ENCODE measurements at regions not wholly inside any gene's neighbourhood (a gene's known extent, or its start where the extent isn't known, plus 50 kb on each side); places are given as distances from the start of the nearest gene placed in this dataset.
"Not testable (repeated sequence)": the region's sequence is repeated elsewhere in the genome, so short reads cannot be mapped to it uniquely, and the experiment has no call there.

DNA sequence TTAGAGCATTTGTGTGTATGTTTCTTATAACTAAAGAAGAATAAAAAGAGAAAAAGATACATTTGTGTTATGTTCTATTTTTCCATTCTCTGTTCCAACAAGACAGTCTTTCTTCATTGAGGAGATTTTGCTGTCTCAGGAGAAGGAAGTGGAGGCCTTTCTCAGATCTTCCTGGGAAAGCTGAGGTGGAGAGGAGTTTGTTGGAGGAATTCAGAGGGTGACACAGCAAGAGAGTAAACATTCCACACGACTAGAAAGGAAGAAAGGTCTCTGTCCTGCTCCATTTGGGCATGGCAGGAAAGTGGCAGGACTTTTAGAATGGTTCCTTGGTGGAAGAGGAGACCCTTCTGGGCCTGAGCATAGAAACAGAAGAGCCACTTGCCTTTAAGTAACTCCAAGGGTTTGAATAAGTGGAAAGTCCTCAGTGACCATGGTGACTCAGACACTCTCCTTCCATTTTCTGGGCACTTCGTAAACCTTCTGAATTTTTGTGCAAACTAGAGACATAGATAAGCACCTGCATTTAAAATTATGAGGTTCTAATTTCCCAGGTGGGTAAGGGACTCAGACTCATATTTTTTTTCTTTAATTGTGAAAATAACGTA, 52.3 kb upstream of the COL5A2 start:
- DNase-seq: no peak

DNA sequence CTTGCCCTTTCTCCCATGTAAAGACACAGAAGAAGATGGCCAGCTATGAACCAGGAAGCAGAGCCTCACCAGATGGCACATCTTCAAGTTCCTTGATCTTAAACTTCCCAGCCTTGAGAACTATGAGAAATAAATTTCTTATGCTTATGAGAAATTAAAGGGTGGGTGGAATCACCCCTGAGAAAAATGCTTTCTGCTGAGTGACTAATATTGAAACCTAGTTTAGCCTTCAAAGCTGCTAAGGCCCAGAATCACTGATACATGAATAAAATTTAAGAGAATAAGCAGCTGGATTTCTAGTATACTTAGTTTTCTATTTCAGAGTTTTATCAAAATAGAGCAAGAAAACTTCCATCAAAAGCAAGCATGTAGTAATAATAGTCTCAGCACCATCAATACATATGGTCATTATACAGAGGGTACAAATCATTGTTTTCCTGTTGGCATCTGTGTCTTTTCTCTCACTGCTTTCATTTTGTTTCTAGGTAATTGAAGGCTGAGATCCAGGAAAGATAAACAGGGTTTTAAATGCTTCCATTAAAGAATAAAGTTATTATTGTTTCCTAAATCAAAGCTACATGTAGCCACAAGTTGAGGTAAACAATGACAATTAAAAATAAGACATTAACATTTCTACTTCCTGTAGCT, 53.3 kb upstream of the COL5A2 start:
- no peak for DNase-seq

DNA sequence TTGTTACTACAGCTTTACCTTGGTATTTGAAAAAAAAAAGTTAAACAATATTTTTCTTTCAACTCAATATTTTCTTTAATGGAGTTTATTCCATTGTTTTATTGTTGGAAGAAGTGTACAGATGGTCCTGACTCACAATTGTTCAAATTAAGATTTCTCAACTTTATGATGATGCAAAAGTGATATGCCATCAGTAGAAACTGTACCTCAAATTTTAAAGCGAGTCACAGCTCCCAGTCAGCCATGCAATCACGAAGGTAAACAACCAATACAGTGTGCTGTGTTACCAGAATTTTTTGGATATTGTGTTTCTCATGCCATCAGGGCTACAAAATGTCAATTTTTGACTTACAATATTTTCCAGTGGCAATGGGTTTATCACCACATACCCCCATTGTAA, 54.0 kb upstream of the COL5A2 start:
- DNase-seq: no peak

DNA sequence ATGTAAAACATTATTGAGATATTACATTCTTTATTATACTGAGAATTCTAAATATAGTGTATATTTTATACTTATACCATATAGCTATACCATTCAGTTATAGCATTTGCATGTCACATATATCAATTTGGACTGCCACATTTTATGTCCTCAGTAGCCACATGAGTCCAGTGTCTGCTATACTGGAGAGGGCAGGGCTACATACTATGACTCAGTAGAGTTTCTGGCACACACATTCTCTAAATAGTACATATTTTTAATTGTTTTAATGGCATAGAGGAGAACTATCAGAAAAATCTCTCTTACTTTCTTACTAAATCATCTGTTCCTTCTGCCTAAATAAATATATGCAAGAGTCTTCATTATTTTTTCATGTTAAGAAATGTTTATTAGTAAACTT, 55.4 kb upstream of the COL5A2 start:
- no peak for DNase-seq

DNA sequence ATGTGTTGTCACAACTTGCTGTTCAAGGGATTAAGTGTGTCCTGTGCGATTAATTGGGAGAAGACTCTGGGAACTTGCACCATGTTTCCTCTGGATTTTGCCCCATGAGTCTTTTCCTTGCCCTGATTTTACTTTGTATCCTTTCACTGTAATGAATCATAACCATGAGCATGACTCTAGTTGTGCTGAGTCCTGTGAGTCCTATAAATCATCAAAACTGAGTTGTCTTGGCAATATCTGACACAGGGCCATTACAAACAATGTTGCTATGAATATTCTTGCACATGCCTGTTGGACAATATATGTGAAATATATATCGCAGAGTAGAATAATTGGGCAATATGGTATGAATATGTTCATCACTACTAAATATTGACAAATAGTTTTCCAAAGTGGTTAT, 56.5 kb upstream of the COL5A2 start:
- no peak for DNase-seq

DNA sequence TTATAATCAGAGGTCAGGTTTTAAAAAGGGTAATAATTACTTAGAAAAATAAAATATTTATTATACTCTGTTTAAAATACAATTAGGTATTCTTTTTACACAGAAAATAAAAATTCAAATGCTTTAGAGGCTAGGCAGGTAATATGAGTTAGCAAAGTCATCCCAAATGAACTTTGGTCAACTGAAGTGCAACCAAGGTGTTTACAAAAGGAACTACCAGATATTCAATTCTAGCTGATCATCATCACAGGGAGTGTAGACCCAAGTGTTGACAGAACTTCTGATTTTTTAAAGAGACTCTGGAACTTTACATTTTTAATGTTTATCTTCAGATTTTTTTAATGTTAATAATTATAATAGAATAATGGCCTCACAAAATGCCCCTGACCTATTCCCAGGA, 59.3 kb upstream of the COL5A2 start:
- DNase-seq: no peak

DNA sequence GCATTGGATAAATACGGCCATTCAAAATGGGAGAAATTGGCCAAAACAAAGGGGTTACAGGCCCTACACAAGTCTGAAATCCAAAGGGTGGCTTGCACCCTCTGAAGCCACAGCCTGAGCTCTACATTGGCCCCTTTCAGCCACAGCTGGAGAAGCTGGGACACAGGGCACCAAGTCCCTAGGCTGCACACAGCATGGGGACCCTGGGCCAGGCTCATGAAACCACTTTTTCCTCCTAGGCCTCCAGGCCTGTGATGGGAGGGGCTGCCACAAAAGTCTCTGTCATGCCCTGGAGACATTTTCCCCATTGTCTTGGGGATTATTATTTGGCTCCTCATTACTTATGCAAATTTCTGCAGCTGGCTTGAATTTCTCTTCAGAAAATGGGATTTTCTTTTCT, 64.3 kb upstream of the COL5A2 start:
- not testable (repeated sequence) for DNase-seq

DNA sequence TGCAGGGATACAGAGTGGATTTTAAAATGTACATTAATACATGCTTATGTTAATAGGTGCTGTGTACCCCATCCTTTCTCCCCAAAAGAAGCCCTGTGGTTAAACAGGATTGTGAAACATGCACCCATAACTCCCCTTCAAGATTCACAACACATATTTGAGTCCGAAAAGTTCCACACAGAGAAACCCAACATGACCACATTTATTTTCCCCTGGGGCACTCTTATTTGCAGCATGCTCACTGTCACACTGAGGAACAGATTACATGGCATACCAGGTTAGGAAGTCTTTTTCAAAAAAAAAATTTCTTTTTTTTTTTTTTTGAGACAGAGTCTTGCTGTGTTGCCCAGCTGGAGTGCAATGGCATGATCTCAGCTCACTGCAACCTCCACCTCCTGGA, 67.7 kb upstream of the COL5A2 start:
- no peak for DNase-seq

DNA sequence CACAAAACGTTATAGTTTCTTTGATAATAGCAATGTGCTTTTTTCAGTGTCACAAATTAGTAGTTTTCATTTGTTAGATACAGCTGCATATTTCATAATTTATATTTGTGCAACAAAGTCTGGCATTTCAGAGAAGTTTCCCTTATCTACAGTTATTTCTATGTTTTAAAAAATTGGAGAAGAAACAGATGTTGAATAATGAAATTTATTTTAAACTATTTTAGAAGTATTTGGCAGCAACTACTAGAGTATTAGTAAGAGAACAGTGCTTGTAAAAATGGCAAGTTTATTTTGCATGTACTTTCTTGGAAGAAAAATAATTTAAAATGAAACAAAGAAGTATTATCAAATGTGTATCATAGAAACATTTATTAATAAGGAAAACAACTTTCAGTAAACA, 68.6 kb upstream of the COL5A2 start:
- no peak for DNase-seq

DNA sequence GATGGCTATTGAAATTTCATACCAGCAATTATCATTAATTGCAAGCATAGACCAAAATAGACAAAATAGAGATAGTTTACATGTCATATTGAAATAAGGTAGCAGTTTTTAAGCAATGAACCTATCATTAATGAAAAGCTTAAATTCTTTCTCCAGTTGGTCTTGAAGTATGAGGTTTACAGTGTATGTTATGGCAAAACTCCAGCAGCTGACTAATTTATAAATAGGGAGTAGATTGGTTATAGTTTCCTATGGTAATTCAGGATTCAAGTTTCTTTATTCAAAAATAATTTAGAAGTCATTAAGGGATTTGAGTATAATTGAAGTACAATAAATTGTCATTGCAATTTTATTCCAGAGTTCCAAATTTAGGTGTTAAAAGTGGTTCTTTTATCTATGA, 69.6 kb upstream of the COL5A2 start:
- DNase-seq: no peak

DNA sequence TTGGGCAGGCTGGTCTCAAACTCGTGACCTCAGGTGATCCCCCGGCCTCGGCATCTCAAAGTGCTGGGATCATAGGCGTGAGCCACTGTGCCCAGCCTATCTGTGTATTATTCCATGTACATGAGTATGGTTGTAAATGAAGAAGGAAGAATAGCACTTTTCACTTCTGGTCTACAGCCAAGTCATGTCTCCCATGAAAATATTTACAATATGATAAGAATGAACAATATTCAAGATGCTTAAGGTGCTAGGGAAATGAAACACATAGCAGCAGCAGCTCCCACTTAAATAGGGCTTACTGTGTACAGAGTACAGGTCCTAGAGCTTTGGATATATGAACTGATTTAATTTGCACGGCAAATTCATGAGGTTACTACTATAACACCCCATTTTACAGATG, 70.3 kb upstream of the COL5A2 start:
- DNase-seq: no peak

DNA sequence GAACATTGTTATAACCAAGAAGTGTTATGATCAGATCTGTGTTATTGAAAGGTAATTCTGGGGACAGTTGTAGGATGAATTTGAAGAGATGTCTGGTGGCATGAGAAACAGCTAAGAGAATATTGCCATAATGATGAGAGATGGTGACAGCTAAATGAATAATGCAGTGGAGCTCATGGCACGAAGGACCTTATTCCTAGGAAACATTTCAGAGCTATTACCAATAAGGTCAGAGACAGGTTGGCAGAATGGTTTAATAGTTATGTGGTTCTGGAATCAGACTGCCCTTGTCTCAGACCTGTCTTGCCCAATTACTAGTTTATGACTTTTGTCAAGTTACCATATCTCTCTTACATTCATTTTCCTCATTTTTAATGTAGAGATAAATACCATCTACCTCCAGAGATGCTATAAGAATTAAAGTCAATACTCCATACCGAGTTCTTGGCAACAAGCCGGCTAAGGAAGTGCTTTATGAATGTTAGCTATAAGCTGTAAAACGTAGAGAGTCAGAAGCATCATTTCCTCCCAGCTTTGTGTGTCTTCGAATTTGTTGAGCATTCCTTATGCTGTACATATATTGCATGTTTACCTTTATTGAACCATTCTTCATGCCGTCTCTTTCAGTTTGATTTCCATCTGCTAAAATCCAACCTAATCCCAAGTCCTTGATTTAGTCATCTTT, 73.6 kb upstream of the COL5A2 start:
- DNase-seq: no peak

DNA sequence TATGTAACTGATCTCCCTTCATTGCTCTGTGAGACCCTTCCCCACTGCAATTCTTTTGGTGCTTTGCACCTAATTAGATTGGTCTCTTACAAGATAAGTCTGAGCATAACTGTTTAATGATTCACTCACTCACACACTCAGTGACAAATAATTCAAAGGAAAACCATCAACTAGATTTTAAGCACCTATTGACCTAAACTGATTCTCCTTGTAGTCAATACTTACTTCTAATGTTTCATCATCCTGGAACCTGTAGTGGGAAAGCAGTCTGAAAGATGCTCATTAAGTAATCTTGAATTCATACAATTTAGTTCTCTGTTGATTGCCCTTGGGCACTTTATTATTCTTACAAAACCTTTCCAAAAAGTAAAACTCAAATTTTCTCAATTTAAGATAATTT, 74.3 kb upstream of the COL5A2 start:
- DNase-seq: no peak

DNA sequence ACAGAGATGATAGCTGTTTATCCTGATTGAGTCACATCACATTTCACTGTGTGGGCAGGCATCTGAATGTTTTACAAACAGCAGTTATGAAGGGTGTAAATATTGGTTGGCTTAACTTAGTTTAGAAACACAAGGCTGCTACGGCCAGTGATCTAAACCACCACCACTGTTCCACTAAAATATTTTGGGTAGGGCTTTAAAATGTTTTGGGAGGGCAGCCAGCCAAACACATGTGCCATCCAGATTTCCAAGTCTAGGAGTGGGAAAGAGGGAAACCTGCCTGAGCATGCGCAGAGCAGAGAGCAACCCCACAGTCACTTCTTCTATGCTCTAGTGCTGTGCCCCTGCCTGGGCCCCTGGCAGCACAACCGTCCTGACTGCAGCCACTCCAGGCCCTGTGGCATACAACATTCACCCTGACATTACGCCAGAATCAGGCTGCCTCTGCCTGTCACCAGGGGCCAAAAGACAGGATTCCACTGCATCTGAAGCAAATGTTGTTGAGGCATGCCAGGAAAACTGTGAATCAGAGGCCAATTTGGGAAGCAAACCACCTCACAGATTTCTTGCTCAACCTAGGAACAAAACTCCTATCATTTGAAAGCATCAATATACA, 74.8 kb upstream of the COL5A2 start:
- no peak for DNase-seq

DNA sequence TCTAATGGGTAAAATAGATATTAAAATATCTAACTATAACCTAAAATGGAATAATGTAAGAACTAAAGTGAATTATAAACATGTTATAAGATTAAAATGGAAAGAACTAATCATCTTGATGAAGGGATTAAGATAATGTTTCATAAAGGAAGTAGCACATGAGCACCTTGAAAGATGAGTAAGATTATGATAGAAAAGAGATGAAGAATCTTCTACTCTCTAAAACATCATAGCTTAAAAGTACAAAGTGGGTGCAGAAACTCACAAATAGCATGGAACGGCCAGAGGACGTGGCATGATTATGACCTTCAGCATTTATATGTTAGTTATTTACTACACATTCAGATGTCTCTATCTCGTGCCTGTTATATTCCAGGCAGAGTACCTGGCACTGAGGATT, 76.2 kb upstream of the COL5A2 start:
- no peak for DNase-seq

DNA sequence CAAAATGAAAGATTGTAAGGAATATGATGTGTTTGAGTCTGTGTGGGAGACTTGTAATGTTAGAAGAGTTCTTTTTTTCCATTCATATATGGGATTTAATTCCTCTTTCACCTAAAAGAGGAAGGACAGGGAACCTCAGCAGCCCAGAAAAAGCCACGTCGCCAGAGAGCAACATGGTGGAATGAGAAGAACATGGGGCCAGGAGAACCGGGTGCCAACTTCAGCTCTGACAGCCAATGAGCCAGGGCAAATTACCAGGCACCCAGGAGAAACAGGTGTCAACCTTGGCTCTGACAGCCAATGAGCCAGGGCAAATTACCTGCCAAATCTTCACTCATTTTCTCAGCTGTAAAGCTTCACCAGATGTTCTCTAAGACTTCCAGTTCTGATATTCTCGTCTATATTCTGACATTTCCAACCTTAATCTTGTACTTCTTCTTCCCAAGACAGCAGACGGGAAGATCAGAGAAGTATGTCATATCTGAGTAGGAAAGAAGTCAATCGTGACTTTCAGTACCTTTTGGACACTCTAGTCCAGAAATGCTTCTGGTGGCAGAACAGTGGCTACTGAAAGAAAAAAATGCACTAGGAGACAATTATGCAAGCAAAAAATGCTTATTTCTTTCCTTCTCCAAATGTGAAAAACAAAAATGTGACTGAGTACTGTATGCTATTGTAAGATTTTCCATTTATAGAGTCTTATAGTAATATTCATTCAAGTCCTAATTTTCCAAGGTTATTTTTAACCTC, 79.2 kb upstream of the COL5A2 start:
- no peak for DNase-seq

DNA sequence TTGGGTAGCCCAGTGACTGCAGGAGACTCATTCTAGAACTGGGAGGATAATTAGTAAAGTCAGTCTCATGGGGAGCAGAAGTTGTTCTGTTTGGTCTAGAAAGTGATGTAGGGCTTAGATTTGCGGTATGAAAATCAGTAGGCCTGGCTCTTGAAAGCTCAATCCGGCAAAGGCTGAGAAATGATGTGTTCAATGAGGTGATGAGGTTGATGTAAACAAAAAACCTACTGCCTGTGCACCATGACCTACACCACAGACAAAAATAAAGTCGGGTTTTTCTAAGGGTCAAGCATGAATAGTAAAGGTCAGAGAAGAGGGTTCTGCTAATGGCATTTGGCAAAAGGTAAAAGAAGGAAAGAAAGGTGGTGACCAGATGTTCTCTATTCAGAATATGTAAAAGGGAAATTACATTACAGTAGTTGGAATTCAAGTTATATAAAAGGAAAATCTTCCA, 80.8 kb upstream of the COL5A2 start:
- no peak for DNase-seq

DNA sequence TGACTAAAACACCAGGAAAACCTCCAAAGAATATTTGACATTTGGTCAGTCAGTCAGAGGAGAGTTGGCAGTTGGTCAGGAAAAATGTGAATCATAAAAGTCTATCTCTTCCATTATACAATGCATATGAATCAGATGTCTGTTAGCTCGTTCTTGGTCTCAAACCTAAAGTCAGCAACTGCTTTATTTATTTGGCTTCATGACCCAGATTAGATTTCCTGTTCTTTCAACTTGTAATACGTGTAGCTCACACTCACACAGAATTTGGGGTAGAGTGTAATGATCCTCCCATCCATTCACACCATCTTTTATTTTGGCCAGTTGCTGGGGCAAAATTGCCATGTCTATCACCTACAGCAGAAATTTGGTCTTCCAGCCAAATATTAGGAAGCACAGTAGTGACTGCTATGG, 81.9 kb upstream of the COL5A2 start:
- DNase-seq: no peak

DNA sequence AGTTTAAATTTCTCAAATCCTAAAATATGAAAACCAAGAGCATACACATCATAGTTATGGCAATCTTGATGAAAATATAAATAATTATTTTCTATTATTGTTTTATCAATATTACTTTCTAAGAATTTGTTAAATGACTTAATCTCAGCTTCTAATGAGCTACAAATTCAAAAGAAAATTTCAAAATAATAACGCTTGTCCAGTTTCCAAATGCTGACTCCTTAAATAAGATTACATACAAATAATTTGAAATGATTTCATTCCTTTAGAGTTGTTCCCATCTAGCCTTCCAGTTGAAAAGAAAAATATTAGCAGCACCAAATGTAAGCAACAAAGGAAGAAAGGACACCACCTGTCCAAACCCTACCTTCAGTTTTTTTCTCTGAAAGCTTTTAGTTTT, 82.4 kb upstream of the COL5A2 start:
- no peak for DNase-seq

DNA sequence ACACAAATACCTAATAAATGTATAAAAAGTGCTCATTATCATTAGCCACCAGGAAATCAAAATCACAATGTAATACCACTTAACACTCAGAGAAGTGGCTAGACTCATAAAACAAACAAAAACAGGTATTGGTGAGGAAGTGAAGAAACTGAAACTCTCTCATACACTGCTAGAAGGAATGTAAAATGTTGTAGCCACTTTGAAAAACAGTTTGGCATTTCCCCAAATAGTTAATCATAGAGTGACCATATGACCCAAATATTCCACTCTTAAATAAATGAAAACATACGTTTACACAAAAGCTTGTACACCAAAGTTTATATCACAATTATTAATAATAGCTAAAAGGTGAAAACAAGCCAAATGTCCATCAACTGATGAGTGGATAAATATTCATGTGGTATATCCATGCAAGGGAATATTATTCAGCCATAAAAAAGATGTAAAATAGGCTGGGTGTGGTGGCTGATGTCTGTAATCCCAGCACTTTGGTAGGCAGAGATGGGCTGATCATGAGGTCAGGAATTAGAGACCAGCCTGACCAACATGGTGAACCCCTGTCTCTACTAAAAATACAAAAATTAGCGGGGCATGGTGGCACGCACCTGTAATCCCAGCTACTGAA, 86.2 kb upstream of the COL5A2 start:
- DNase-seq: no peak

DNA sequence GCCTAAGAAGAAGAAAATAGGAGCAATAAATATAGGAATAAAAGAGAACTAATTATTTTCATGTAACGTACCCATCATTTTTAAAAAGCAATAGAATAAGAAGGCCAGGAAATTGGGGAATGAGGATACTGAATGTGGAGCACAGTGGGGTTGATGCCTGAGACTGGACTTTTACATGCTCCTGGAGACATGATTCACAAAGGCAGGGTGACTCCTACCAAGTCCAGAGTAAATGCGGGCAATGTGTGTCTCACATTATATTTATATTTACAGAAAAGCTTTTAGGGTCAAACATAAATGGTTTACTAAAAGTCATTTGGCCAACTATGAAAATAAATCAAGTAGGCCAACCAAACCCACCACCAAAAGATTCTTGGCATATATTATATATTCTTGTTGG, 87.9 kb upstream of the COL5A2 start:
- no peak for DNase-seq

DNA sequence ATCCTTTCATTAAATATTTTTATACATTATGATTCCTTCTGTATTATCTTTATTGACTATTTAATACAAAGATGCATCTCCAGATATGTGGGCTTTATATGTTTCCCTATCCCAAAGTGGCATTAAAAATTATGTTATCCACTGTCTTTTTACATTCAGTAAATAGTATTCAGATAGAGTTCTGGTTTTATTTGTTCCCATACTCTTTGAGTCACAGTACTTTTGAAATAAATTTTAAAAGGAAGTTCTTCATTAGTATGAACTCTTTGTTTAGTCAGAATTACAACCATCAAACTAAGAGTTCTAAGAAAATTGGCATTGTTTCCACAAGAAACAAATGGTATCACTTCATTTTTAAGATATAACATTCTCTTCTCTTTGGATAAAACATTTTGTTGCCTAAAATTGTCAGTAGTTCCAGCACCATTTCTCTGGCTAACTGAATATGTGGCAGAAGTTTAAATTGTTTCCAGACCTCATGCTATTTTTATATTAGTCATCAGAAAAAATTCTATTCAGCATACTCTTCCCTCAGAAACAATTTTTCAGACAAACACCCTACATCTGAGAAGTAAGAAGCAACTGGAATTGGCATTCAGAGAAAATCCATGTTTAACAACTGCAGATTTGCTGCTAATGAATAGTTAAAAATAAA, 88.5 kb upstream of the COL5A2 start:
- DNase-seq: no peak
